H1 (cell line): ENCODE measurements at regions not wholly inside any gene's neighbourhood (a gene's known extent, or its start where the extent isn't known, plus 50 kb on each side); places are given as distances from the start of the nearest gene placed in this dataset.

ENCODE experiments used
- NRF1 ChIP-seq: IDR thresholded peaks from 2 replicates; pipeline ENCODE4 v1.6.1; 2011; ENCODE audit warnings: mild to moderate bottlenecking, low read depth, low read length, improper control_type of control experiment
- POU5F1 ChIP-seq: IDR thresholded peaks from 2 replicates; pipeline ENCODE4 v1.6.1; 2011; ENCODE audit warnings: low read depth, mild to moderate bottlenecking, low read length, moderate library complexity
- SIRT6 ChIP-seq: IDR thresholded peaks from one replicate; pipeline ENCODE4 v1.7.1; 2012; ENCODE audit warnings: low read length, inconsistent platforms
- SP1 ChIP-seq: IDR thresholded peaks from 2 replicates; pipeline ENCODE4 v1.6.1; 2011; ENCODE audit warnings: low read depth, low read length

- TF ChIP-seq POU5F1 (no peak), NRF1 (no peak), SP1 (no peak), SIRT6 (no peak)
Observed at GRCh38 chr16:86396422-86396821, 113.9 kb upstream of the FOXF1 start.
